Sigmoid colon (tissue), 4 donors: ENCODE measurements at regions not wholly inside any gene's neighbourhood (a gene's known extent, or its start where the extent isn't known, plus 50 kb on each side); places are given as distances from the start of the nearest gene placed in this dataset.

Experiments
- EP300 ChIP-seq, 4 donors: sonication (generic); formaldehyde crosslinking; IDR thresholded peaks; one replicate each; pipeline ENCODE4 v1.6.1; 2017; ENCODE audit warnings: antibody characterized with exemption in 4 of 4
- POLR2A ChIP-seq, 2 donors: fragments of 450-650 bp; IDR thresholded peaks; one replicate each; pipeline ENCODE4 v1.6.1; 2016; ENCODE audit warnings: antibody characterized with exemption in 2 of 2, mild to moderate bottlenecking in 2 of 2, moderate library complexity in 2 of 2
- POLR2AphosphoS5 ChIP-seq, 4 donors: sonication (generic); formaldehyde crosslinking; IDR thresholded peaks; one replicate each; pipeline ENCODE4 v1.6.1; 2017; ENCODE audit warnings: antibody characterized with exemption in 4 of 4
- TF ChIP-seq, protein P1 (sequence below), 4 experiments: fragments of 450-650 bp in 3 of 4; fragments of 200-600 bp in 1 of 4; IDR thresholded peaks; one replicate each; pipeline ENCODE4 v1.5.1; 2016 to 2019; ENCODE audit warnings: antibody characterized with exemption in 4 of 4, mild to moderate bottlenecking in 3 of 4, moderate library complexity in 2 of 4

- TF ChIP-seq, protein P1, sequence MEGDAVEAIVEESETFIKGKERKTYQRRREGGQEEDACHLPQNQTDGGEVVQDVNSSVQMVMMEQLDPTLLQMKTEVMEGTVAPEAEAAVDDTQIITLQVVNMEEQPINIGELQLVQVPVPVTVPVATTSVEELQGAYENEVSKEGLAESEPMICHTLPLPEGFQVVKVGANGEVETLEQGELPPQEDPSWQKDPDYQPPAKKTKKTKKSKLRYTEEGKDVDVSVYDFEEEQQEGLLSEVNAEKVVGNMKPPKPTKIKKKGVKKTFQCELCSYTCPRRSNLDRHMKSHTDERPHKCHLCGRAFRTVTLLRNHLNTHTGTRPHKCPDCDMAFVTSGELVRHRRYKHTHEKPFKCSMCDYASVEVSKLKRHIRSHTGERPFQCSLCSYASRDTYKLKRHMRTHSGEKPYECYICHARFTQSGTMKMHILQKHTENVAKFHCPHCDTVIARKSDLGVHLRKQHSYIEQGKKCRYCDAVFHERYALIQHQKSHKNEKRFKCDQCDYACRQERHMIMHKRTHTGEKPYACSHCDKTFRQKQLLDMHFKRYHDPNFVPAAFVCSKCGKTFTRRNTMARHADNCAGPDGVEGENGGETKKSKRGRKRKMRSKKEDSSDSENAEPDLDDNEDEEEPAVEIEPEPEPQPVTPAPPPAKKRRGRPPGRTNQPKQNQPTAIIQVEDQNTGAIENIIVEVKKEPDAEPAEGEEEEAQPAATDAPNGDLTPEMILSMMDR (IDR thresholded peaks at IDR 0.05) = no peak
- TF ChIP-seq POLR2A (IDR thresholded peaks at IDR 0.05) (no peak), POLR2AphosphoS5 (IDR thresholded peaks at IDR 0.05) (no peak), EP300 (IDR thresholded peaks at IDR 0.05) (no peak)
These were observed 261.1 kb downstream of the TBC1D4 start for GRCh38 chr13:75220861-75221260.
